ENCODE measurements at regions not wholly inside any gene's neighbourhood (a gene's known extent, or its start where the extent isn't known, plus 50 kb on each side); places are given as distances from the start of the nearest gene placed in this dataset.

GRCh38 chr17:69871318-69871717 lies 203.7 kb upstream of the KCNJ16 start:
- Histone ChIP-seq H3K27ac (no peak overlapping the region), H3K4me3 (no peak overlapping the region), H3K9me3 (no peaks in the 10 kb centered on the region), H3K4me1 (no peaks in the 10 kb centered on the region), H3K36me3 (no peaks in the 10 kb centered on the region), H3K27me3 (no peaks in the 10 kb centered on the region)
- no peak for ATAC-seq
- TF ChIP-seq CTCF (IDR thresholded peaks at IDR 0.05) (no peak), POLR2AphosphoS5 (IDR thresholded peaks at IDR 0.05) (no peak), EP300 (IDR thresholded peaks at IDR 0.05) (no peak), POLR2A (IDR thresholded peaks at IDR 0.05) (no peak)
- 92 to 96% methylated on average over 3 of the region's 3 CpGs for WGBS, 2 donors (ENCODE audit: low coverage in 1 of 2)

GRCh38 chr17:69872675-69873262 lies 202.3 kb upstream of the KCNJ16 start:
- H3K27ac ChIP-seq = no peak overlapping the region
- 95 to 96% methylated on average over 3 of the region's 3 CpGs for WGBS, 2 donors (ENCODE audit: low coverage in 1 of 2)
- no peaks in the 10 kb centered on the region for H3K9me3 ChIP-seq
- H3K4me3 ChIP-seq = no peak overlapping the region
- no peaks in the 10 kb centered on the region for H3K4me1 ChIP-seq
- ATAC-seq = no peak
- no peaks in the 10 kb centered on the region for H3K27me3 ChIP-seq
- no peak for TF ChIP-seq CTCF (IDR thresholded peaks at IDR 0.05)
- no peak for TF ChIP-seq POLR2A (IDR thresholded peaks at IDR 0.05)
- TF ChIP-seq POLR2AphosphoS5 (IDR thresholded peaks at IDR 0.05) = no peak
- no peak for TF ChIP-seq EP300 (IDR thresholded peaks at IDR 0.05)
- H3K36me3 ChIP-seq = no peaks in the 10 kb centered on the region

- H3K27me3 ChIP-seq = no peaks in the 10 kb centered on the region
- H3K27ac ChIP-seq = no peak overlapping the region
- TF ChIP-seq POLR2A (IDR thresholded peaks at IDR 0.05) (no peak), CTCF (IDR thresholded peaks at IDR 0.05) (no peak), EP300 (IDR thresholded peaks at IDR 0.05) (no peak), POLR2AphosphoS5 (IDR thresholded peaks at IDR 0.05) (no peak)
- no peaks in the 10 kb centered on the region for H3K36me3 ChIP-seq
- no peaks in the 10 kb centered on the region for H3K4me1 ChIP-seq
- H3K4me3 ChIP-seq = no peak overlapping the region
- H3K9me3 ChIP-seq = no peaks in the 10 kb centered on the region
- ATAC-seq = no peak
Measured at GRCh38 chr17:69874175-69874670, 200.8 kb upstream of the KCNJ16 start.

- ATAC-seq = no peak
- TF ChIP-seq EP300 (IDR thresholded peaks at IDR 0.05) = no peak
- no peak for TF ChIP-seq POLR2A (IDR thresholded peaks at IDR 0.05)
- TF ChIP-seq CTCF (IDR thresholded peaks at IDR 0.05) = no peak
- no peak for TF ChIP-seq POLR2AphosphoS5 (IDR thresholded peaks at IDR 0.05)
- Histone ChIP-seq H3K27ac (no peak overlapping the region), H3K4me3 (no peak overlapping the region), H3K9me3 (no peaks in the 10 kb centered on the region), H3K36me3 (no peaks in the 10 kb centered on the region), H3K4me1 (no peaks in the 10 kb centered on the region), H3K27me3 (no peaks in the 10 kb centered on the region)
Measured at GRCh38 chr17:69876757-69877156, 198.3 kb upstream of the KCNJ16 start.

GRCh38 chr17:69878661-69879060 lies 196.4 kb upstream of the KCNJ16 start:
- no peaks in the 10 kb centered on the region for H3K27me3 ChIP-seq
- no peak overlapping the region for H3K27ac ChIP-seq
- H3K36me3 ChIP-seq = no peaks in the 10 kb centered on the region
- no peak for ATAC-seq
- H3K9me3 ChIP-seq = no peaks in the 10 kb centered on the region
- 84 to 87% methylated on average over 2 of the region's 2 CpGs for WGBS, 2 donors (ENCODE audit: low coverage in 1 of 2)
- no peak overlapping the region for H3K4me3 ChIP-seq
- TF ChIP-seq EP300 (IDR thresholded peaks at IDR 0.05) = no peak
- TF ChIP-seq POLR2AphosphoS5 (IDR thresholded peaks at IDR 0.05) = no peak
- no peak for TF ChIP-seq CTCF (IDR thresholded peaks at IDR 0.05)
- TF ChIP-seq POLR2A (IDR thresholded peaks at IDR 0.05) = no peak
- H3K4me1 ChIP-seq = no peaks in the 10 kb centered on the region

Measured in gastroesophageal sphincter (tissue), 4 donors.